Dermis blood vessel endothelial cell (primary cell): ENCODE measurements at regions not wholly inside any gene's neighbourhood (a gene's known extent, or its start where the extent isn't known, plus 50 kb on each side); places are given as distances from the start of the nearest gene placed in this dataset.
A peak's percentile ranks its signal among the peaks of the same experiment; 100 is the strongest.

Experiments
- DNase-seq: peaks from one replicate; pipeline ENCODE4 v3.0.0; 2010

GRCh38 chrX:107561468-107562215 lies 66.7 kb upstream of the PRPS1 start:
- no peak for DNase-seq

- DNase-seq: no peak
These were observed 65.8 kb upstream of the PRPS1 start for GRCh38 chrX:107562482-107562881.

- no peak for DNase-seq
These were observed 64.5 kb upstream of the PRPS1 start for GRCh38 chrX:107563824-107564223.

- DNase-seq: no peak
These were observed 63.3 kb upstream of the PRPS1 start for GRCh38 chrX:107565015-107565414.

GRCh38 chrX:107565931-107566603 lies 62.2 kb upstream of the PRPS1 start:
- DNase-seq: peak; percentile 37

- no peak for DNase-seq
These were observed 61.6 kb upstream of the PRPS1 start for GRCh38 chrX:107566604-107567262.

GRCh38 chrX:107567370-107567769 lies 60.9 kb upstream of the PRPS1 start:
- DNase-seq: no peak

GRCh38 chrX:107571296-107571998 lies 56.9 kb upstream of the PRPS1 start:
- DNase-seq: peak; percentile 33

- no peak for DNase-seq
These were observed 55.3 kb upstream of the PRPS1 start for GRCh38 chrX:107573016-107573415.

GRCh38 chrX:107574054-107574683 lies 54.1 kb upstream of the PRPS1 start:
- DNase-seq: no peak

GRCh38 chrX:107574711-107575110 lies 53.6 kb upstream of the PRPS1 start:
- DNase-seq: no peak

- no peak for DNase-seq
These were observed 51.9 kb upstream of the PRPS1 start for GRCh38 chrX:107576392-107576791.

GRCh38 chrX:107576841-107577240 lies 51.5 kb upstream of the PRPS1 start:
- DNase-seq: no peak

GRCh38 chrX:107577933-107578332 lies 50.4 kb upstream of the PRPS1 start:
- no peak for DNase-seq
